PFSK-1 (cell line): ENCODE measurements at regions not wholly inside any gene's neighbourhood (a gene's known extent, or its start where the extent isn't known, plus 50 kb on each side); places are given as distances from the start of the nearest gene placed in this dataset.

Experiments
- FOXP2 ChIP-seq: optimal IDR thresholded peaks from 2 replicates; pipeline ENCODE3; 2011; ENCODE audit warnings: borderline replicate concordance, control low read depth, inconsistent platforms; ENCODE audit not compliant: insufficient read depth; ENCODE audit errors: extremely low read length, extremely low read depth
- POLR2AphosphoS5 ChIP-seq: IDR thresholded peaks from 2 replicates; pipeline ENCODE4 v1.6.1; 2012; ENCODE audit warnings: low read depth, mild to moderate bottlenecking, control low read depth, low read length, moderate library complexity
- REST ChIP-seq, 2 experiments: IDR thresholded peaks; 2 replicates each; pipeline versions ENCODE4 v1.6.1 to v1.8.0; 2011 to 2012; ENCODE audit warnings: low read depth in 2 of 2, low read length in 2 of 2, control low read depth in 1 of 2, inconsistent platforms in 1 of 2, mild to moderate bottlenecking in 1 of 2, moderate library complexity in 1 of 2; ENCODE audit not compliant: insufficient read depth in 1 of 2
- SIN3A ChIP-seq: IDR thresholded peaks from 2 replicates; pipeline ENCODE4 v1.6.1; 2012; ENCODE audit warnings: mild to moderate bottlenecking, low read length, moderate library complexity, borderline replicate concordance; ENCODE audit not compliant: insufficient read depth
- TAF1 ChIP-seq: IDR thresholded peaks from 2 replicates; pipeline ENCODE4 v1.6.1; 2012; ENCODE audit warnings: low read length, control low read depth, borderline replicate concordance; ENCODE audit not compliant: insufficient read depth

- TF ChIP-seq POLR2AphosphoS5 (no peak), REST (IDR thresholded peaks at IDR 0.05; ENCODE audit: insufficient read depth in 1 of 2, low read depth in 2 of 2, low read length in 2 of 2) (no peak), SIN3A (no peak), TAF1 (no peak), FOXP2 (no peak)
Observed at GRCh38 chr21:35548904-35549615, 500.0 kb upstream of the RUNX1 start.
